Lower leg skin (tissue), 3 donors: ENCODE measurements at regions not wholly inside any gene's neighbourhood (a gene's known extent, or its start where the extent isn't known, plus 50 kb on each side); places are given as distances from the start of the nearest gene placed in this dataset.

Source experiments
- CTCF ChIP-seq, 3 donors: fragments of 450-650 bp; IDR thresholded peaks; one replicate each; pipeline ENCODE4 v1.5.1; 2016; ENCODE audit warnings: antibody characterized with exemption in 3 of 3, mild to moderate bottlenecking in 3 of 3, moderate library complexity in 2 of 3
- POLR2A ChIP-seq, 2 donors: fragments of 450-650 bp; IDR thresholded peaks; one replicate each; pipeline ENCODE4 v1.6.1; 2016 to 2017; ENCODE audit warnings: antibody characterized with exemption in 2 of 2, mild to moderate bottlenecking in 1 of 2, moderate library complexity in 1 of 2

GRCh38 chr2:173715441-173715840 lies 249.7 kb downstream of the SP3 start:
- TF ChIP-seq CTCF (IDR thresholded peaks at IDR 0.05) (no peak), POLR2A (IDR thresholded peaks at IDR 0.05) (no peak)
